HG03469 (cell line): ENCODE measurements at regions not wholly inside any gene's neighbourhood (a gene's known extent, or its start where the extent isn't known, plus 50 kb on each side); places are given as distances from the start of the nearest gene placed in this dataset.
"Not testable (repeated sequence)": the region's sequence is repeated elsewhere in the genome, so short reads cannot be mapped to it uniquely, and the experiment has no call there.

Experiments used
- ATAC-seq: cut with Tn5 transposase; IDR thresholded peaks from one replicate; pipeline ENCODE4 v1.9.1; 2021; ENCODE audit warnings: mild to moderate bottlenecking, moderate library complexity, moderate number of reproducible peaks; ENCODE audit not compliant: unreplicated experiment

DNA sequence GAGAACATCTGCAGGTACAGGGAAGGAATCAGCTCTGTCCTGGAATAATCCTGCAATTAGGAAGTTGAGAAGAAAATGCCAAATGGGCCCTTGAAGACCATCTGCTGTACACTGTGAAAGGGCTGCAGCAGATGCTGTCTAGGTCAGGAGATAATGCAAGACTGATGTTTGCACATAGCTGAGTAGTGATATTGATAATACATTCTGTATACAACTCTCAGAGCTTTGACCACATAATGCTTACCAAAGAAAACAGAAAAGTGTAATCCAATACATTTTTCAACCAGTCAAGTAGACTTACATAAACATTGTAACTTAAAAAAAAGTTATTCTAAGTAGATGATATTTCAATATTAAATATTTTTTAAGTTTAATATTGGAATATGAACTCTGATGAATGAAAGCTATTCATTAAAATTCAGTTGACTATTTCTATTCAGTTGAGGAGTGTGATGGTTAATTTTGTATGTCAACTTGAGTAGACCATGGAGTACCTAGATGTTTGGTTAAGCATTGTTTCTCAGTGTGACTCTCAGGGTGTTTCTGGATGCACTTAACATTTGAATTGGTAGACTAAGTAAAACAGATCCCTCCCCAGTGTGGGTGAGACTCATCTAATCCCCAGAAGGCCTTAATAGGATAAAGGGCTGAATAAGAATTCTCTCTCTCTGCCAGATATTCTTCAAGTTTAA lies 380.1 kb upstream of the PRR16 start:
- no peak for ATAC-seq

DNA sequence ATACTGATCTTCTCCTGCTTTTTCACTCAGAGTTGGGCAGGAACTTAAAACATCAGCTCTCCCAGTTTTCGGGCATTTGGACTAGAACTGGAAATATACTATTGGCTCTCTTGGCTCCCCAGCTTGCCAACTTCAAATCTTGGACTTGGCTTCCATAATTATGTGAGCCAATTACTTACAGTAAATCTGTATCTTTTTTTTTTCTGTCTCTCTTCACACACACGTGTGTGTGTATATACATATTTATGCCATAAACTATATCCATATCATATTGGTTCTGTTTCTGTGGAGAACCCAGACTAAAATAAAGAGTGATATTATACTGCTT lies 379.6 kb upstream of the PRR16 start:
- no peak for ATAC-seq

DNA sequence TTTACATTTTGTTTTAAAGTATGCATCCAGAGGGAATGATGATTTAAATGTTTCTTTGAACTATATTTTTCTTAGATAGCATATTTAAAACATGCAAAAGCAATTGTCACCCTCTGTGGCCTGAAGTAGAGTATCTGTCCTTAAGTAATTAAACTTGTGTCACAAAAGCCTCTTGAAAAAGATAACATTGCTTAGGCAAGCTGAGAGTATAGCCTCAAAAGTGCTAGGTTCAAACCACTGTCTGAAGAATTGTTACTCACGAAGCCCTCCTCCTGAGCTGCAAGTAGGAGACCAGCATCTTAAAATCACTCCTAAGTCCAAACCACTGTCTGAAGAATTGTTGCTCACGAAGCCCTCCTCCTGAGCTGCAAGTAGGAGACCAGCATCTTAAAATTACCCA lies 378.0 kb upstream of the PRR16 start:
- no peak for ATAC-seq

DNA sequence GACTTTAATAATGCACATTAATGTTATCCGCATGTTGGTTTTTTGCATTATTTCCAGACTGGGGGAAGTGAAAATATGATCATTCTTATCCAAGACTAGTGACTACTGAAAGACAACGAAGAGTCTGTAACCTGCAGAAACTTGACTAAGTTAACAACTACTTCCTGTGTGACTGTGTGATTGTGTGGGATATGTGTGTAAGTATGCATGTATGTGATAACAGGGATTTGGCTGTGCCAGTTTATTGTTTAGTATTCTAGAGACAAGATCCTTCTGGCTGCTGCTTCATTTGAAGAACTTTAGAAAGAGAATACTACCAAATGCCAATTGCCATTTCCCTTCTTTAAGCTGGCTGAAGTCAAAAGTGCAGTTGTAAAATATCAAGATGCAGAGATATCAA lies 375.7 kb upstream of the PRR16 start:
- ATAC-seq, result no peak

DNA sequence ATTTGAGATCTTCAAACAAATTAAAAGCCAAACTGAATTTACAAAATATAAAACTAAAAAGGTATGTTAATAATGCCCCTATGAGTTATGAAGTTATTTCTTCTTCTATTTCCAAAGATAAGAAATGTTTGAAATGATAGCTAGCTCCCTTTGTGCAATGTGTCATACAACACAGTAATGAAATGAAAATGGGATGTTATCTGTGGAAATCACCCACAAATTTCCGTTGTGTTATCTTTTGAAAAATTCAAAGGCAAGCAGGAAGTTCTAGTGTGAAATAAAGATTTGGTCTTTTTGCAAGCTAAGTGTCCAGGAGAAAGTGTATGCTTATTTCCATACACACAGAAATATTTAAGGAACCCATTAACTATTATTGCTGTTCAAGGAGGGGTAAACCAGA lies 375.3 kb upstream of the PRR16 start:
- no peak for ATAC-seq

DNA sequence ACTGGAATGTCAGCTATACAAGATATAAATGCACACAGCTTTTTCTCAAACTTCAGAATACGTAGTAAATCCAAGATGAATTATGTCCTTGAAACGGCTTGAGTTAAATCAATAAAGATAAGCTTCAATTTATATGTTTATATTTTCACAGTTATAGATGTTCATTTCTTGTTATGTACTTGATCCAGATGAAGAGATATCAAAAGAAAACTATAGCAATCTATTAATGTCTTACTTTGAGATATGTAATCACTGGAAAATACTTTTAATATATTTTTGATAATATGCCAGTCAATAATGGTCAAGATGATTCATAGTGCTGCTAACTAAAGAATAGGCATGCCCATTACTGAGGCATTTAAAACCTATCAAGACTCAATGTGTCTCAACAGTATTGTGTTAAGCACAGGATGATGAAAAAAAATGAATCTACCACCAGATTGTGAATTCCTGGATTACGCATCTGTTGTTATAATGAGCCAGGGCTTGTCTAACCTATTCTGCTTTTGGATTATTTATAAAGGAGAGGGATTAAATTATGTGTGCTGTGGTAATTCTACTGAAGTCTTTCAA lies 372.6 kb upstream of the PRR16 start:
- ATAC-seq, result no peak

DNA sequence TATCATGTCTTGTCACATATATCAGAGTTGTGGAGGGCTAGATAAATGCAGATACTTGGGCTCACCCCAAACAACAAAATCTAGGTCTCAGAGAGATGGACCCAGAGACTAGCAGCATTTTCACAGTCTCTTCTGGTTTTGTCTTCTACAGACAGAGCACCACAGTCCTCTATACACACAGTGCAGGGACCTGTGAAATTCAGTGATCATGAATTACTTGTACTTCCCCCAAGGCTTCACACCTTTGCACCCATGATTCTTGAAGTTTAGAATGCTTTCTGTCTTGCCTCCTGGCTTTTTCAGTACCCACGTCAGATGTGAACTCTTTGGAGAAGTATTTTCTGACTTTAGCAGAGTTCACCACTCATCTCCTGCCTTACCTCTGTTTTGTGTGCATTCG lies 371.5 kb upstream of the PRR16 start:
- ATAC-seq, result no peak

DNA sequence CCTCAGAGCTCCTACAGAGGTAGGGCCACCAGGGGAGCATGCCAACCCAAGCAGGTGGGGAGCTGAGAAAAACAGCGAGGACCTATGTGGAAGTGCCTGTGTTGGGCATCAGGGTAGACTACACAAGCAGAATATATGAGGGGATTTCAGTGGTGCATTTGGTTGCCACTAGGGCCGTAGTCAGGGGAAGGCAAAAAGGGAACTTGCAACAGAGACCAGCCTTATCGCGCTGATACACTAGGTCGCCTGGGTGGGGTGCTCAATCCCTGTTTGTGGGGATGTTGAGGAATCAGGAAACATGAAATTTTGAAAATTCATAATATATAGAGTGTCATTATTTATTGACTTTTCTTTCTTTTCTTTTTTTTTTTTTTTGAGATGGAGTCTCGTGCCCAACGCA lies 370.9 kb upstream of the PRR16 start:
- ATAC-seq, result no peak

DNA sequence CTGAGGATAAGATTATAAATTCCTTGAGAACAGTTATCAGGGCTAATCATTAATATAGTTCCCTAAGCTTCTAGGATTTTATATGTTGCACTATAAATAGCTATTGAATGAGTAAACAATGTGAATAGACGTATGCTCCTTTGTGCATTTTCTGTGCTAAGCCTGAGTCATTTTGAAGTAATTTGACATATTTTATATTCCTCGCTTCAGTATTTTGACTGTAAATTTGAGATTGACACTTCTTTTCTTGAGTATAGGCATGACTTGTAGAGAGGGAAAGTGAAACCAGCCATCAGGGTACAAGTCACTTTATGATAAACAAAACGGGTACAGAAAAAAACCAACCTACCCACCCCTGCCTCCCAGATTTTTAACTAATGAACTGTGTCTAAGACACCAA lies 367.7 kb upstream of the PRR16 start:
- ATAC-seq, result peak; percentile 33

DNA sequence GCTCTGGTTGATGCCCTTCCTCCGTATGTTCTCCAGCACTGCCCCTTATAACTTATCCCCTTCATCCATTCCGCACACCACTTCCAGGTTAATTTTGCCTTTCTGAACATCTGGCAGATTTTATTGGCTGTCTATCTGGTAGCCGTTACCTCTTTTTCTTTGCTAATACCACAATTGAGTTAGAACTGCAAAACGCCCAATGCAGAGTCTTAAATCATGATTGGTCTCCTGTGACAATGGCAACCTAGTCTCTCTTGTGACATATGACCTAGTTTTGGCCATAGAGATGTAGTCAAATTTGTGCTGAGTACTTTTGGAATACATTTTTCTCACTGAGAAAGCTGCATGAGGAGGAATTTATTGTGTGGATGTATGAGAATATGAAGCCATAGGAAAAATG lies 365.7 kb upstream of the PRR16 start:
- no peak for ATAC-seq

DNA sequence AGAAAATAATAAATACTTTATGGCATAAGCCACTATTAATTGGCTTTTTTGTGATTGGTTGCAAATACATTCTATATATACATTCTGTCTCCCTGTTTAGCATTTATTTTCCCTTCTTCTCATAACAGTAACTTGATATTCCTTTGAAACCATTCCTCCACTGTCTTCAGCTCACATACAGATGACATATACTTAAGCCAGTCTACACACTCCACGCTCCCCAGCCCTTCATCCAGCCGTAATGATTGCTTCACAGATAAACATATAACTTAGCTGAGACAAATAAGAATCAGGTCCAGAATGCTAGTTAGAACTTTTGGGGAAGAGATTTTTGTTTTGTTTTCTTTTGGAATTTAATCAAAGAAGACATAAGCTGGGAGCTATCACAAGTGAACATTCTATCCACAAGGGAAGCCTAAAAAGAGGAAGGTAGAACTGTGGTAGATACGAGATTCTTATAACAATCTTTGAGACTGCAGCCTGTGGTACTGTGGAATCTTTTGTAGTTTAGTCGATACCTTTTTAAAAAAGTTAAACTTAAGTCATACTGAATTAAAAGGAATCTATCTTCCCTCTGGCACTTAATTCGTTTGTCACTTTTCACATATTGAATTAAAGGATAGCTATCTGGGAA lies 365.1 kb upstream of the PRR16 start:
- no peak for ATAC-seq

DNA sequence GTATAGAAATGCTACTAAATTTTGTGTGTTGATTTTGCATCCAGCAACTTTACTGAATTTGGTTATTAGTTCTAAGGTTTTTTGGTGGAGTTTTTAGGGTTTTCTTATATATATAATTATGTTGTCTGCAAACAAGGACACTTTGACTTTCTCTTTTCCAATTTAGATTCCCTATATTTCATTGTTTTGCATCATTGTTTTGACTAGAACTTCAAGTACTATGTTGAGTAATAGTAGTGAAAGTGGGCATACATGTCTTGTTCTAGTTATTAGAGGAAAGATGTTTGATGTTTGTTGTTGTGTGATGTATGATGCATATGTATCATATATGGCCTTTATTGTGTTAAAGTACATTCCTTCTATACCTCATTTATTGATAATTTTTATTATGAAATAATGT lies 362.3 kb upstream of the PRR16 start:
- ATAC-seq, result no peak

DNA sequence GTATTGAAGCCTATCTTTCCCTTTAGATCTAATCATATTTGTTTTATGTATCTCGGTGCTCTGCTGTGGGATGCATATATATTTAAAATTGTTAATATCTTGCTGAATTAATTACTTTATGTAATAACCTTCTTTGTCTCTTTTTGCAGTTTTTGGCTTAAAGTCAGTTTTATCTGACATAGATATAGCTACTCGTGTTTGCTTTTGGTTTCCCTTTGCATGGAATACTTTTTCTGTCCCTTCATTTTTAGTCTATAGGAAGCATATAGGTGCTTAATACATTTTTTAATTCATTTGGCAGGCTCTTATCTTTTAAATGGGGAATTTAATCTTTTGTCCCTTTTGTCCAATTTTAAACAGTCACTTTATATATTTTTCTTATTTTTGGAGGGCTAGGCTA lies 360.6 kb upstream of the PRR16 start:
- no peak for ATAC-seq

DNA sequence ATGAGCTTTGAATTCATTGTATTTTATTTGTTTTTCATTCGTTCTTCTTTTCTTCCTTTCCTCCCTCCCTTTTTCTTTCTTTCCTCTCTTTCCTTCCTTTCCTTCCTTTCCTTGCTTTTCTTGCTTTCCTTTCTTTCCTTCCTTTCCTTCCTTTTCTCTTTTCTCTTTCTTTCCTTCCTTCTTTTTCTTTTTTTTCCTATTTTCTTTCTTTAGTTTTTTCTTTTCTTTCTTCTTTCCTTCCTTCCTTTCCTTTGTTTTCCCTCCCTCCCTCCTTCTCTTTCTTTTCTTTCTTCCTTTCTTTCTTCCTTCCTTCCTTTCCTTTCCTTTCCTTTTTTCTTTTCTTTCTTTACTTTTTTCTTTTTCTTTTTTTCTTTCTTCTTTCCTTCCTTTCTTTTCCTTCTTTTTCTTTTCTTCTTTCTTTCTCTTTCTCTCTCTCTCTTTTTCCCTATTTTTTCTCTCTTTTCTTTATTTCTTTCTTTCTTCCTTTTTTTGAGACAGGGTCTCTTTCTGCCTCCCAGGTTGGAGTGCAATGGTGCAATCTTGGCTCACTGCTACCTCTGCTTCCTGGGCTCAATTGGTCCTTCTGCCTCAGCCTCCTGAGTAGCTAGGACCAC lies 357.1 kb upstream of the PRR16 start:
- ATAC-seq, result no peak

DNA sequence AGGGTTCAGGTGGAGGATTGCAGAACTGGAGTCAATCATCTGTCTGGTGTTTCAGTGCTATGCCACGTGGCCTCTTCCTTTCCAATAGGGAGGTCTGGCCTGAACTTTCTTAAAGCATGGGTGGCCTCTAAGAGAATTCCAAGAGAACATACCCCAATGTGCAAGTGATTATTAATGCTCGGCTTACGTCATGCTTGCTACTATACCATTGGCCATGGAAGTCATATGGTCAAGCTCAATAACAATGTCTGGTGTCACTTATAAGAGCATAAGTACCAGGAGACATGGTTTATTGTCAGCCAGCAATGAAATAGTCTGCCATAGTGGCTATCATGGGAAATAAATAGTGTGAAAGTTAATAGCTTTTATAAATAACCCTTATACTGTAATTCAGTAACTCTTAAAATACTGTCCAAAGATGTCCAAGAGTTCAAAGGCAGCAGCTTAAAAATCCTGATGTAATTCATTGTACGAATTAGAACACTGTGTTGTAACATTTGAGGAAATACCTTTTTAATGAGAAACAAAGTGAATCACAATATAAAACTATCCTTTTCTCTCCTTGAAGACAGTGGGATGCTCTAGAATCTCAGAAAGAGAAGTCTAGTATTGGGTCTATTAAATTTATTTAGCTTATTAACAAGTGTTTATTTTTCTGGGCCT lies 355.4 kb upstream of the PRR16 start:
- ATAC-seq, result no peak

DNA sequence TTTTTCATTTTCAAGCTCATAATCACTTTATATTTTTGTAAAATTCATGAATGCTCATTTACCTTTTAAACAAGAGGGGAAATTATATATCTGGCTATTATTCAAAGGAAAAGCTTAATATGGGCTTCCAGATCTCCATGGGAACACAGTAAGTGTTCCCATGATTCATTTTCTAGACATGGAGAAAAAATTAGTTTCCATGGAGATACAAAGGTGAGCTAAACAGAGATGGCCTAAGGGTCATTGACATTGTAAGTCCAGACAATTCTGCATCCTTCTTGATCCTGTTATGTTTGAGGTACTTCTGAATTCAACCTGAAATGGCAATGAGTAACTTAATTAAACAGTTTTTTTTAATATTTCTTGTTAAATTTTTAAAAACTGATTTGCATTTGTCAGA lies 341.4 kb upstream of the PRR16 start:
- ATAC-seq, result no peak

DNA sequence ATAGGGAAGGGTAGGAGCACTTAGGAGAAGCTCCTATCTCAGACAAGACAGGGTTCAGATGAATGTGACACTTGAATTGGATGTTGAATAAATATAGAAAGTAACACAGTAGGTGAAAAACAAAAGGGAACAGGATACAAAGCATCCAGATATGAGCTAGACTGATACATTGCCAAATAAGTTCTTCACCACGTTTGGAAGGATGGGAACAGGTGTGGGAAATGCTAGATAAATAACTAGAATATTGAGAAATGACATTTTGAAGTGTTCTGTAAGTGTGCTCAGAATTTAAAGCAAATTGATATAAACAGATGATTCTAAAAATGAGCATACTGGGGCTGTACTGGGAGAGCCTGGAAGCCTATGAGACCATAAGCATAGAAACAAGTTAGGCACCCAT lies 340.1 kb upstream of the PRR16 start:
- ATAC-seq, result no peak

DNA sequence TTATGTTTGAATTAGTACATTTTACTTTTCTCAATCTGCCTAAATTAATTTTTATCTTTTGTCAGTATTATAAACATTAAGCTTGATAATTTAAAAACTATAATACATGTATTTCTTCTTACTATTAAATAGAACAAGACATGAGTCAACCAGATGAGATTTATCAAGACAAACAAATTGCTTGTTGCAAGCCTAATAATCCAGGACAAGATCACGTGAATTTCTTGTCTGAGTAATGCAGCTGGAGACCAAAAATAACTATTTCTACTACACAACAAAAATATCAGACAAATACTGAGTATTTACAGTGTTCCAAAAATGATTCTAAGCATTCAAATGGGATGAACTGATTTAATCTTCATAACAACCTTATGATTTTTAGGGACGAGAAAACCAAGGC lies 339.1 kb upstream of the PRR16 start:
- ATAC-seq, result no peak

DNA sequence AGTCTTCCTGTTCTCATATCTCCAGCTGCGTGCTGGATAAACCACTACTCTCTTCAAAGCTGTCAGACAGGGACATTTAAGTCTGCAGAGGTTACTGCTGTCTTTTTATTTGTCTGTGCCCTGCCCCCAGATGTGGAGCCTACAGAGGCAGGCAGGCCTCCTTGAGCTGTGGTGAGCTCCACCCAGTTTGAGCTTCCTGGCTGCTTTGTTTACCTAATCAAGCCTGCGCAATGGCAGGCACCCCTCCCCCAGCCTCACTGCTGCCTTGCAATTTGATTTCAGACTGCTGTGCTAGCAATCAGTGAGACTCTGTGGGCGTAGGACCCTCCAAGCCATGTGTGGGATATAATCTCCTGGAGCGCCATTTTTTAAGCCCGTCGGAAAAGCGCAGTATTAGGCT lies 331.8 kb upstream of the PRR16 start:
- ATAC-seq, result not testable (repeated sequence)

DNA sequence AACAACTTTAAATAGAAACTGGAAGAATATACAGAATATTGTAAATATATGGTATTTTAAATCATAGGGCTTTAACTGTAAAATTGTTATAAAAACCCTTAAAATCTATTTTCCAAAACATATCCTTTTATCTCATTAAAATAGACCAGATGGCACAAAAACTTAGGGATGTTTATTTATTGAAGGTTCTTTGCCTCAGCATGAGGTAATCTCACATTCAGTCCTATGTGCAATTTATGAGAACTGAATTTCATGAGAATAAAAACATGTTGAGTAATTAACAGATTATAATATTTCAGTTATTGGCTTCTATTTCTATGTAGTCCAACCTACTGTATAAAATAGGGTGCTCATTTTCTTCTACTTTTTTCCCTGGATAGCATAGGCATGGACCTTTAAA lies 329.2 kb upstream of the PRR16 start:
- no peak for ATAC-seq

DNA sequence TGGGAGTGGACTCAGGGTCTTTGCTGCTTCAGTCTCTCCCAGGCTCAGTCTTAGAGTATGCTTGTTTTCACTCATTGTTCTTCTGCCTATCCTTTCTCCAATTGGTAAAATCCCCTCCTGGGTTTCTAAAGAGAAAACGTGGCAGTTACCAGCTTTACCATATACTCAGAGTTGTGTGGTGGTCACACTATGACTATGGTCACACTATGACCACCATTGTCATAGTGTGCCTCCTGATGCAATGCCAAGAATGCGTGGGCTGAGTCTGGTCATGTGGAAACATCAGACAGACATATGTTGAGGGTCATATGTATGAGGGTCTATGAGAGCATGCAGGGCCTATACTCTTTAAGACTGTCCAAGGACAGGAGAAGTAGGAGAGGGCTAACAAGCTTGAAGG lies 326.5 kb upstream of the PRR16 start:
- no peak for ATAC-seq

DNA sequence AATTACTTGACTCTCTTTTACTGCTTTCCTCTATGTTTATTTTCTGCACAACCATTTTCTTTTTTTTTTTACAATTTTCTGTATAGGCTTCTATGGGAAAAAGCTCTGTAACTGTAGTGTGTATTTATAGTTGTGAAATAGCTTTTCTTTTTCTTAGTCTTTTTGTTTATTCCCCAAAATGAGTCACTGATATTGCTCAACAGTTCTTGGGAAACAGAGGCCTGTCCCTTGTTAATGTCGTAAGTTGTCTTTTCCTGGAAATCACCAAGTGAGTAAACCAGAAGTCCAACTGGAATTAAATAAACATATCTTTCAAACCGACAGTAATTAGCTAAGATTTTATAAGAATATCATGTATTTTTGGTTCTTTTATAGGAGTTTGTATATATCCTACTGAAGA lies 325.1 kb upstream of the PRR16 start:
- no peak for ATAC-seq
